ENCODE measurements at regions not wholly inside any gene's neighbourhood (a gene's known extent, or its start where the extent isn't known, plus 50 kb on each side); places are given as distances from the start of the nearest gene placed in this dataset.

DNA sequence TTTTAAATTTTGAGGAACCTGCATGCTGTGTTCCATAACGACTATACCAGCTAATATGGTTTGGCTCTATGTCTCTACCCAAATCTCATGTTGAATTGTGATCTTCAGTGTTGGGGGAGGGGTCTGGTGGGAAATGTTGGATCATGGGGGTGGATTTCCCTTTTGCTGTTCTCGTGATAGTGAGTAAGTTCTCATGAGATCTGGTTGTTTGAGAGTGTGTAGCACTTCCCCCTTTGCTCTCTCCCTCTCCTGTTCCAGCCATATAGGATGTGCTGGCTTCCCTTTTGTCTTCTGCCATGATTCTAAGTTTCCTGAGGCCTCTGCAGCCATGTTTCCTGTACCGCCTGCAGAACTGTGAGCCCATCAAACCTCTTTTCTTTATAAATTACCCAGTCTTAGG lies 61.8 kb upstream of the NEDD9 start:
- no peak for DNase-seq (ENCODE audit: low spot score)
- H3K4me1 ChIP-seq (ENCODE audit: insufficient read depth, poor library complexity, severe bottlenecking), result no peaks in the 10 kb centered on the region
- no peaks in the 10 kb centered on the region for H3K36me3 ChIP-seq (ENCODE audit: low read depth)

DNA sequence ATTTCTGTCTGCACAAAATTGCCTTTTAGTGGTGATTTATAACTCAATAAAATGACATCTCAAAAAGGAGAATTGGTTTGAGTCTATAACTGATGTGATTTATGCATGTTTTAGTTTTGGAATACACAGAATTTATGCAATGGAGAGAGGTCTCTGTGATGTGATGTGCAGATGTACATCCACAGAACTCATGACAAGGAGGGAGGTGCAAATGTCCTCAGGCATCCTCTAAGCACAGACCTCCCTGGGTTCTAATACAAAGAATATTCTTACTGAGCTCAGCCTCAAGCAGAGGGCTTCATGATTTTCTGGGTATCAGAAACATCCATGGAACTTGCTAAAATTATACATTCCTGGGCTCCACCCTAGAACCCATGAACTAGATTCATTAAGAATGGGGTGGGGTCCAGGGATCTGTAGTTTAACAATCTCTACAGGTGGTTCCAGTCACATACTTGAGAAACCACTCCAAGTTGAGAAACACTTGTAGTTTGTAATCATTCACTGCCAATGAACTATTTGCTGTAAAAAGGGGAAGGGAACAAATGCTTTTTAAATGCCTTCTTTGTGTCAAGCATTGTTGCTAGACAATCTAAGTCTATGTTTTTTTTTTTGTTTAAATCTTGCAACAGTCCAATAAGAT lies 60.2 kb upstream of the NEDD9 start:
- no peaks in the 10 kb centered on the region for H3K9me3 ChIP-seq (ENCODE audit: severe bottlenecking)
- no peaks in the 10 kb centered on the region for H3K4me1 ChIP-seq (ENCODE audit: insufficient read depth, poor library complexity, severe bottlenecking)
- DNase-seq (ENCODE audit: low spot score) (no peak), ATAC-seq (ENCODE audit: low read depth) (no peak)
- no peaks in the 10 kb centered on the region for H3K36me3 ChIP-seq (ENCODE audit: low read depth)
- no peak overlapping the region for H3K4me3 ChIP-seq (ENCODE audit: severe bottlenecking)
- no peak overlapping the region for H3K27ac ChIP-seq (ENCODE audit: poor library complexity, severe bottlenecking)
- H3K27me3 ChIP-seq (ENCODE audit: insufficient read depth, poor library complexity, severe bottlenecking), result no peaks in the 10 kb centered on the region
- TF ChIP-seq, protein P1, sequence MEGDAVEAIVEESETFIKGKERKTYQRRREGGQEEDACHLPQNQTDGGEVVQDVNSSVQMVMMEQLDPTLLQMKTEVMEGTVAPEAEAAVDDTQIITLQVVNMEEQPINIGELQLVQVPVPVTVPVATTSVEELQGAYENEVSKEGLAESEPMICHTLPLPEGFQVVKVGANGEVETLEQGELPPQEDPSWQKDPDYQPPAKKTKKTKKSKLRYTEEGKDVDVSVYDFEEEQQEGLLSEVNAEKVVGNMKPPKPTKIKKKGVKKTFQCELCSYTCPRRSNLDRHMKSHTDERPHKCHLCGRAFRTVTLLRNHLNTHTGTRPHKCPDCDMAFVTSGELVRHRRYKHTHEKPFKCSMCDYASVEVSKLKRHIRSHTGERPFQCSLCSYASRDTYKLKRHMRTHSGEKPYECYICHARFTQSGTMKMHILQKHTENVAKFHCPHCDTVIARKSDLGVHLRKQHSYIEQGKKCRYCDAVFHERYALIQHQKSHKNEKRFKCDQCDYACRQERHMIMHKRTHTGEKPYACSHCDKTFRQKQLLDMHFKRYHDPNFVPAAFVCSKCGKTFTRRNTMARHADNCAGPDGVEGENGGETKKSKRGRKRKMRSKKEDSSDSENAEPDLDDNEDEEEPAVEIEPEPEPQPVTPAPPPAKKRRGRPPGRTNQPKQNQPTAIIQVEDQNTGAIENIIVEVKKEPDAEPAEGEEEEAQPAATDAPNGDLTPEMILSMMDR (IDR thresholded peaks at IDR 0.05; ENCODE audit: poor library complexity, severe bottlenecking), result no peak

More for the DNA sequence above, 61.8 kb upstream of the NEDD9 start:
- Histone ChIP-seq H3K9me3 (ENCODE audit: severe bottlenecking) (no peaks in the 10 kb centered on the region), H3K27me3 (ENCODE audit: insufficient read depth, poor library complexity, severe bottlenecking) (no peaks in the 10 kb centered on the region), H3K27ac (ENCODE audit: poor library complexity, severe bottlenecking) (no peak overlapping the region), H3K4me3 (ENCODE audit: severe bottlenecking) (no peak overlapping the region)
- TF ChIP-seq, protein P1 (IDR thresholded peaks at IDR 0.05; ENCODE audit: poor library complexity, severe bottlenecking), result no peak
- no peak for ATAC-seq (ENCODE audit: low read depth)

DNA sequence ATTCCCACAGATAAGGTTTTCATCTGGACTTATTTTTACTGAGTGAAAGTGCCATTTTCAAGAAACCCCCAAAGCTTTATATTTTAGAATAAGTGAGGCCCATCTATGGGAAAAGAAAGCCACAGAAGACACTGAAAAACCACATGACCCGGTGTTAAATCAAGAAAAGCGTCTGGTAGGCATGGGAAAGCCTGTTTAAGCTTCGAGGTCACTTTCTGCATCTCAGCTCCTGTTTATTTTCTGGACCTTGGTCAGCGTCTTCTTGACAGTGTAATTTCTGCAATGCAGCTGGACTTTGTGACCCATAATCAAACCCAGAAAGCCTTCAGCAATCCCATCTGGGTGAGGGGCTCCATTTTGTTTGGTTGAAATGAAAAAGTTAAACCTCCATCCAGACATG lies 59.6 kb upstream of the NEDD9 start:
- Histone ChIP-seq H3K4me3 (ENCODE audit: severe bottlenecking) (no peak overlapping the region), H3K27ac (ENCODE audit: poor library complexity, severe bottlenecking) (no peak overlapping the region), H3K27me3 (ENCODE audit: insufficient read depth, poor library complexity, severe bottlenecking) (no peaks in the 10 kb centered on the region), H3K36me3 (ENCODE audit: low read depth) (no peaks in the 10 kb centered on the region), H3K4me1 (ENCODE audit: insufficient read depth, poor library complexity, severe bottlenecking) (no peaks in the 10 kb centered on the region), H3K9me3 (ENCODE audit: severe bottlenecking) (no peaks in the 10 kb centered on the region)
- ATAC-seq (ENCODE audit: low read depth), result no peak
- no peak for DNase-seq (ENCODE audit: low spot score)
- TF ChIP-seq, protein P1 (IDR thresholded peaks at IDR 0.05; ENCODE audit: poor library complexity, severe bottlenecking), result no peak

DNA sequence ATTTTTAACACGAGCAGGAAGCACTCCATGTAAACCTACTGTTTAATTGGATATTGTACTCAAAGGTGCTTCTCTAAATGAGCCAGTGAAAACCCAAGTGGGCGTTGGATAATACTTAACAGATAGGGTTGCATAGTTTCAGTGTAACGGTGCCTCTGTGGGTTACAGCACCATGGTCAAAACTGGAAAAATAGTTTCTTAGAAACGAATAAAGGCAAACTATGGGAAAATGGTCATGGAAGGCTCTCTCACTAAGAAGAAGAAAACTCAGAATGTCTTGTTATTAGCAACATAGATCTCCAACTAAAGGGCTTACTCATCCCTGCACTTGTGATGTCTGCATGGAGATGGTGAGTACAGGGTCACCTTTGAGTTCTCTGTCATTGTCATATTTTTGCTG lies 59.1 kb upstream of the NEDD9 start:
- no peaks in the 10 kb centered on the region for H3K9me3 ChIP-seq (ENCODE audit: severe bottlenecking)
- H3K4me3 ChIP-seq (ENCODE audit: severe bottlenecking), result no peak overlapping the region
- H3K36me3 ChIP-seq (ENCODE audit: low read depth), result no peaks in the 10 kb centered on the region
- H3K4me1 ChIP-seq (ENCODE audit: insufficient read depth, poor library complexity, severe bottlenecking), result no peaks in the 10 kb centered on the region
- no peak for ATAC-seq (ENCODE audit: low read depth)
- no peak for DNase-seq (ENCODE audit: low spot score)
- TF ChIP-seq, protein P1 (IDR thresholded peaks at IDR 0.05; ENCODE audit: poor library complexity, severe bottlenecking), result no peak
- H3K27me3 ChIP-seq (ENCODE audit: insufficient read depth, poor library complexity, severe bottlenecking), result no peaks in the 10 kb centered on the region
- H3K27ac ChIP-seq (ENCODE audit: poor library complexity, severe bottlenecking), result no peak overlapping the region

DNA sequence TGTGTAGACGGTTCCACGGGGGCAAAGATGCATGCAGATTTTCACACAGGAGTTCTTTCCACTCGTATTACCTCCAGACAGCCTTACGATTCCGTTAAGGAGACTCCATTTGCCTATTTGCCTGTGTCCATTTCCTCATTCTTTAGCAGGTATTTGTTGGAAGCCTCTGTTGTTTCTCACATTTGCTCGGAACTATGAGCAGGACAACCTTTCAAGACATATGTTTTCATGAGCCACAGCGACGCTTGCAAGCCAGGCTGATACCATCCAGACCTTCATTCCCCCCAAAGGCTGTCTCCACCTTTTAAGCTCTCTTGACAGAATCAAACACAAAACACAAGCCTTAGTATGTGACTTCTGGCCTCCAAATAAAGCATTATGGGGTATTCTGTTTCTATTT lies 57.6 kb upstream of the NEDD9 start:
- TF ChIP-seq, protein P1 (IDR thresholded peaks at IDR 0.05; ENCODE audit: poor library complexity, severe bottlenecking), result no peak
- no peaks in the 10 kb centered on the region for H3K36me3 ChIP-seq (ENCODE audit: low read depth)
- DNase-seq (ENCODE audit: low spot score) (no peak), ATAC-seq (ENCODE audit: low read depth) (no peak)
- H3K4me1 ChIP-seq (ENCODE audit: insufficient read depth, poor library complexity, severe bottlenecking), result no peaks in the 10 kb centered on the region
- no peak overlapping the region for H3K4me3 ChIP-seq (ENCODE audit: severe bottlenecking)
- H3K27ac ChIP-seq (ENCODE audit: poor library complexity, severe bottlenecking), result no peak overlapping the region
- no peaks in the 10 kb centered on the region for H3K9me3 ChIP-seq (ENCODE audit: severe bottlenecking)
- no peaks in the 10 kb centered on the region for H3K27me3 ChIP-seq (ENCODE audit: insufficient read depth, poor library complexity, severe bottlenecking)
